ENCODE measurements at regions not wholly inside any gene's neighbourhood (a gene's known extent, or its start where the extent isn't known, plus 50 kb on each side); places are given as distances from the start of the nearest gene placed in this dataset.
"Not testable (repeated sequence)": the region's sequence is repeated elsewhere in the genome, so short reads cannot be mapped to it uniquely, and the experiment has no call there.

- DNase-seq: no peak
Observed at GRCh38 chr1:198809247-198809646, 170.4 kb downstream of the PTPRC start.

- peak; percentile 44 for DNase-seq
Observed at GRCh38 chr1:198811449-198811848, 172.6 kb downstream of the PTPRC start.

DNA sequence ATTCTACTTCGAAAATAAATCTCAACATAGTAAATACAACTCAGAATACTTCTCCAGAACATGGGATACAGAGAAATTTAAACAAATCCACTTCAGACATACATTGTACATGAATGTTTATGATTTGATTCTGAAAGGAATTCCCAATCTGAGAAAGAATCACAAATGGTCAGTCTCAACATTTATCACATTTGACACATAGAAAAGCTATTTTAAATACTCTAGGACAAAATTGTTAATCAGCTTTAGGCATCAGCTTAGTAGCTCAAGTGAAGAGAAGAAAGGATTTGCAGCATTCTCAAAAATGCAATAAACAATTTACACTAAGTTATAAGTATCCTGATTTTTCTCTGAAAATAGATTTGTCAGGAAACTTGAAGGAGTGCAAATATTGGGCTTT, 184.8 kb downstream of the PTPRC start:
- DNase-seq: no peak

- no peak for DNase-seq
Observed at GRCh38 chr1:198825254-198825653, 186.4 kb downstream of the PTPRC start.

DNA sequence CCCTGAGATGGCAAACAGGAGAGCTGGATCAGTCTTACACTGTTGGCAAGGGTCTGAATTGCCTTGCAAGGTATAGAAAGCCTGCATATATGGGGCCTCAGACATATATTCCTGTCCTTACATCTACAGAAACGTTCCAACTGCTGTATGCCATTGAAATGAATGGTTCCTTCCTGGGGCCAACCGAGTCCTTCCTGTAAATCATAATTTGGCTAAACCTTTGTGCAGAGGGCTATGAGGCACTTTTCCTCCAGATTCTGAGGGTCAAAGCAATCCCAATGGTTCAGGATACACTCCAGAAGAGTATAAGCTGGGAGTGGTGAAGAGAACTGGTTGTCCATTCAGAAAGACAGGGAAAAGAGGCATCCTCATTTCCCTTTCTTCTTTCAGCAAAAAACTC, 190.5 kb downstream of the PTPRC start:
- DNase-seq: no peak

DNA sequence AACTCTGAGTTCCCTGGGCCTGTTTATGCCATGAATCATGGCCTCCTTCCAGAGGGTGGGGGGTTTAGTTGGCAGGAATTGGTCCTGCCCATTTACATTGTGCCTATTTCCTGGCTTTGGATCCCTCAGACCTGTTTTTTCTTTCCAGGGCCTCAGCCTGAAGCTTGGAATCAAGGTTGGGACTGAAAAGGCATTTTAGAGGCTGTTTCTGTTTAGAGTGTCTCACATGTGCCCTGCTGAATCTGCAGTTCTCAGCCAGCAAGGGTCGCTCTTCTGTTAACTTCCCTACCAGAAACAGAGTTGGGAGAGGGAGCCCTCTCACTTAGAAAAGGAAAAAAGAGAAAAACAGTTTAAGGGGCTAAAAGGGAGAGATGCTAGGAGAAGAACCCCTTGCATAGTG, 191.1 kb downstream of the PTPRC start:
- peak; percentile 34 for DNase-seq

DNA sequence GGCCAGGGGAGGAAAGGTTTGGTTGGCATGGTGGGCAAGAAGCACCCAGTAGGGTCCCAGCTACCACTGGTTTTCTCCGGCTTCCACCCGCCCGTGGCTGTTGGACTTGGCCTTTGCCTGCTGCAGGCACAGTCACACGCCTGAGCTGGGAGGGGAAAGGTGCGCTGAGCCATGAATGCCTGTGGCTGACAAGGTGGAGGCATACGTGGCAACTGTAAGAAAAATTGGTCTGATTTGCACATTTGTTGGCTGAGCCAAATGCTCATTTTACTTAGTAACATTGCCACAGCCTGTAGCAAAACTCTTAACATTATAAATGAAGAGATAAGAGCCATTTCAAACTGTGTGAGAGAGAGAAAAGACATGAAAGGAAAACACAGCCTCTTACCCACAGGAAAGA, 191.6 kb downstream of the PTPRC start:
- DNase-seq: peak; percentile 49

- DNase-seq: no peak
Observed at GRCh38 chr1:198833706-198834503, 195.1 kb downstream of the PTPRC start.

- DNase-seq: no peak
Observed at GRCh38 chr1:198837278-198838021, 198.6 kb downstream of the PTPRC start.

- DNase-seq: no peak
Observed at GRCh38 chr1:198838022-198838342, 199.1 kb downstream of the PTPRC start.

DNA sequence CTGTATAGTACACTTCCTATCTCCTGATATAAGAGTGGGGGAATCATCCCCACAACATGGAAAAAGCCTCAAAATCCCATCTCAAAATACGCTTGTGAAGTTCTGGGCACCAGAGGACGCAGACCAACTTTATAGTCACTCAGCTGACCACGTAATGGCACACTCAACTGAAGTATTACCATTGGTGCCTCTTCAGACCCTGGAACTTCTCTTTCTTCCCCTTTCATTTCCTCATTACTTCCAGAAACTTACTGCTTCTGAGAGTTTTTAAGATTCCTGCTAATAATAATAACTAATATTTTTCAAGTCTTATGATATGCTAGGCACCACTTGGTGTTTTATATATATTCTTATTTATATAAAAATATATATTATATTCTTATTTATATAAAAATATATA, 202.6 kb downstream of the PTPRC start:
- DNase-seq: no peak

GRCh38 chr1:198842686-198843085, 203.8 kb downstream of the PTPRC start:
- no peak for DNase-seq

DNA sequence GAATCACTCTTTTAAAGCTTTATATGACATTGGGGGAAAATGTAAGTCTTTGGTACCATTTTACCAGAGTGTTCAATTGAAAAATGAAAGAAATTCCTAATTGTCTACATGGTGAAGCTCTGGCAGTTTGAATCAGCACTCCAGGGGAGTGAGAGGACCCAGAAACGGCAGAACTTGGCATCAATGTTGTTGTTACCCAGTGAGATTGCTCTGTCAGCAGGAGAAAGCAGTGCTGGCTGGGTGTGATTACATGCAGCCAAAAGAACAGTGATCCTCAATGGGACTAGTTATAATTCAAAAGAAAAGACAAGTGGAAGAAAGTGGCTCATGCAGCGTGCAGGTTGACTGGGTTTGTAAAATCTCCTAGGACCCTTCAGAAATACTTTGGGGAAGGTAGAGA, 206.4 kb downstream of the PTPRC start:
- no peak for DNase-seq

DNA sequence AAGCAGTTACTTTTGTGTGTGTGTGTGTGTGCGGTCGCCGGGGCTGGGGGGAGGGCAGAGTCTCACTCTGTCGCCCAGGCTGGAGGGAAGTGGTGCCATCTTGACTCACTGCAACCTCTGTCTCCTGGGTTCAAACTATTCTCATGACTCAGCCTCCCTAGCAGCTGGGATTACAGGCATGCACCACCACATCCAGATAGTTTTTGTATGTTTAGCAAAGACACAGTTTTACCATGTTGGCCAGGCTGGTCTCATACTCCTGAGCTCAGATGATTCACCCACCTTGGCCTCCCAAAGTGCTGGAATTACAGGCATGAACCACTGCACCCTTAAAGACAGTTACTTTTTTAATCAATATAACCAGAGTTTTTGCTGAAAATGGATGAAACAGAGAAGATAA, 207.0 kb downstream of the PTPRC start:
- no peak for DNase-seq

GRCh38 chr1:198846556-198846955, 207.7 kb downstream of the PTPRC start:
- DNase-seq: no peak

DNA sequence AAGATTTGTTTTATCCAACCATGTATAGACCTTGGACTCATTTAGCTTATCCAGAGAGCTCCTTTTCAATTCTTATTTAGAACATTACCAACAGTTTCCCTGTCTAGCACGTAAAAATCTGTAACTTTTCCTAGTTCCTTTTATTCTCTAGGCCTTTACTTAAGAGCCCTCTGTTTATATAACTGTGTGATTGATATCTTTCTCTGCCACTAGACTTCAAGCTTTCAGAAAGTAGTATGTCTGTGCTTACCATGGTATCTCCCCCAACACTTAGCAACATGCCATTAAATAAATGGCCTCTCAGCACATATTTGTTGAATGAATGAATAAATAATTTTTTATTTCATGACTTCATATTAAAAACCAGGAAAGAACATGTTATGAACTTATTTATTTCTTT, 209.4 kb downstream of the PTPRC start:
- no peak for DNase-seq

- DNase-seq: no peak
Observed at GRCh38 chr1:198848649-198849048, 209.8 kb downstream of the PTPRC start.

GRCh38 chr1:198849093-198849492, 210.3 kb downstream of the PTPRC start:
- DNase-seq: no peak

- DNase-seq: no peak
Observed at GRCh38 chr1:198850196-198850595, 211.4 kb downstream of the PTPRC start.

GRCh38 chr1:198850966-198851365, 212.1 kb downstream of the PTPRC start:
- DNase-seq: not testable (repeated sequence)

GRCh38 chr1:198856601-198857000, 217.8 kb downstream of the PTPRC start:
- no peak for DNase-seq

- DNase-seq: no peak
Observed at GRCh38 chr1:198858033-198858432, 219.2 kb downstream of the PTPRC start.

DNA sequence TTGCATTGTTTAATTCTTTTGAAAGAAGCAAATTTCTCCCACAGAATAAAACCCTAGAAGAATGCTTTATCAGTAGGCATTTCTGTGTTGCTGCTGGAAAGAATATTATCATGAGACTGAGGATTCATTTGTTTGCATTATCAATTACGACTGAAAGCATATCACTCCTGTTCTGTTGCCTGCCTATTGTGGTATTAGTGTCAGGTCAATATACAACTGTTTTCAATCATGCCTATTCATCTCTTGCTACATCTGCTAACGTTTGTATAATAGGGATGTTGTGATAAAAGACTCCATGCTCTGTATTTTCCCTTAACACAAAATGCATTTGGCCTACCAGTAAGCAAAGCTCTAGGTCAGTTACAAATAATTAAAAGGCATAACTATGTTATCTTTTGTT, 221.5 kb downstream of the PTPRC start:
- no peak for DNase-seq

DNA sequence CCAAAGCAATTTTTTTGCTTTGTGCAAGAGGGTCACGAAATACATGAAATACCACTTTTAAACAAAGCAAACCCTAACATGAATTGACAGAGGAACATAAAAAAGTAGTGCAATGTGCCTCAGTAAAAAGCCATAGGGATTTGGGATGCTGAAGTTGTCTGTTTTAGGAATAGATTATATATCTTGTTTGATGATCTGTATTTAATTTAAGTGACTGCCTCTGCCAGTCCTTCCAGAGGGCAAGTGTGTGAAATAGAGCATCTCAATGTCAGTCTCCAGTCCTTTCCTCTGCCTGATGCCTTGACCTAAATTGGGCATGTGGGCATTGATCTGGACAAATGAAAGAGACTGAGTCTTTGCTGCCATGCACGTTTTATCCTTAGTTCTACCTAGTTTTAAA, 222.8 kb downstream of the PTPRC start:
- DNase-seq: peak; percentile 87

- no peak for DNase-seq
Observed at GRCh38 chr1:198864695-198865094, 225.9 kb downstream of the PTPRC start.

All from eye (tissue), 1 donor.